Stimulated activated CD4-positive, alpha-beta T cell treated with anti-CD3 and anti-CD28 coated beads, Interleukin-15, amount 100 ng/mL, for 1 hour (primary cell): ENCODE measurements at regions not wholly inside any gene's neighbourhood (a gene's known extent, or its start where the extent isn't known, plus 50 kb on each side); places are given as distances from the start of the nearest gene placed in this dataset.

Experiments used
- DNase-seq, 2 donors: peaks; one replicate each; pipeline ENCODE4 v3.0.0-alpha.2; 2020; ENCODE audit warnings: low read depth in 1 of 2, low spot score in 1 of 2

DNA sequence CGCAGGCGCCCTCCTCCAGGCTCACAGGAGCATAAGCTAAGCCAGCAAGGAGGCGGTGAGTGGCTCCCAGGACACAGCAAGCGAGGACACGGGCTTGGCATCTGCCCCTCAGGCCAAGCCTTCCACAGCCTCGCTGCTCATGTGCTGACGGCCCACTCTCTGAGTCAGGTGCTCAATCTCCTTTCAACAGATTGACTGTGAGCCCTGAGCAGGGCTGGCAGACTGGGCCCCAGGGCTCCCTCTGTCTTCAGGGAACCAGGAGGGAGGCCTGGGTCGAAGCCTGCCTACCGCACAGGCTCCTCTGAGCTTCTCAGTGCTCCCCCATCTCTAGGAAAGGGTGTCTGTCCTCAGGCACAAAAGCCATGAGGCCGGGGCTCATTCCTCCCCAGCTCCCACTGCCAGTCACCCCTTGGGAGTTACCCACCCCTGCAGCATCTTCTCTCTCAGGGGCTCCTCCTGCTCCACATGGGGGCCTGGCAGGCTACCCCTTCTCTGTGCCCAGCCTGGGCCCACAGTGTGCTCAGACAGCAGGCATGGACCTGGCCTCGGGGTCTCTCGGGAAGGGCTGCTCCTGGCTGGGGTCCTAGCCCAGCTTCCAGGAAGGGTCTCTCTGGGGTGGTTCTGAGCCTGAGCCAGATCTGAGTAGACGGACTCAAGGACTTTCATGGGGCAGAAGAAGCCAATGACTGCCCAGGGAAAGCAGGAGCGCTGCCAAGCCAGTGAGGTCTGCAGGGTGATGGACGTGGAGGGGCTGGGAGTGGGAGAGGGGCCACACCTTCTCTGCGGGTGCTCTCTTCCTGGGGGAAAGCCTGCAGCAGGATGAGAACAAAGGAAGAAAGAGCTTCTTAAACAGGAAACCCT is 138.0 kb upstream of the GPC1 start:
- no peak for DNase-seq

DNA sequence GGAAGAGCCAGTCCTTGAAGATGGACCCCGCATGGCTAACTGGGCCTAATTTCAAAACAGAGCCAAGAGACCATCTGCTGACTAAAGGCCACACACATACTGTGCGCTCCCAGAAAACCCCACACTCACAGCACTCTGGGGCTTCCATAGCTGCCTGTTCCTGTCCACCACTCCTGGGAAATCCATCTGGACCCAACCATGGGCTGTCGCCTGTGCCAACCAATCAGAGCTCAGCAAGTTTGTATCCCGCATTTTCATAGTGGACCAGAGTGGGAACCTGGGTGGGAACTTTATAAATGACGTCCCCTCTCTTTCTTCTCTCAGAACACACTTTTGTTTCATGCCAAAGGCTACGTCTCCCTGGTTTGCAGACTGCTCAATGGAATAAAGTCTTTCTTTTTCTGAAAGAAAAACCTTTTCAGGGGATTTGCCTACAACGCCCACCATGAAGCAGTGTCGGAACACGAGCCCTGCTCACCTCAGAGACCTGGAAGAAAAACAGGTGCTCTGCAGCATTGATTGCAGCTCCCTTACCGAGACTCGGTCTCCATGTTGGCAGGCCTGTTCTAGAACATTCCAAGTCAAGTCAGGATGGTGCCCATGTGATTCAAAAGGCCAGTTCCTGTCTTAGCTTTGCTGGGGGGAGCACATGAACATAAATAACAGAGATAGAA is 137.2 kb upstream of the GPC1 start:
- DNase-seq, result no peak

DNA sequence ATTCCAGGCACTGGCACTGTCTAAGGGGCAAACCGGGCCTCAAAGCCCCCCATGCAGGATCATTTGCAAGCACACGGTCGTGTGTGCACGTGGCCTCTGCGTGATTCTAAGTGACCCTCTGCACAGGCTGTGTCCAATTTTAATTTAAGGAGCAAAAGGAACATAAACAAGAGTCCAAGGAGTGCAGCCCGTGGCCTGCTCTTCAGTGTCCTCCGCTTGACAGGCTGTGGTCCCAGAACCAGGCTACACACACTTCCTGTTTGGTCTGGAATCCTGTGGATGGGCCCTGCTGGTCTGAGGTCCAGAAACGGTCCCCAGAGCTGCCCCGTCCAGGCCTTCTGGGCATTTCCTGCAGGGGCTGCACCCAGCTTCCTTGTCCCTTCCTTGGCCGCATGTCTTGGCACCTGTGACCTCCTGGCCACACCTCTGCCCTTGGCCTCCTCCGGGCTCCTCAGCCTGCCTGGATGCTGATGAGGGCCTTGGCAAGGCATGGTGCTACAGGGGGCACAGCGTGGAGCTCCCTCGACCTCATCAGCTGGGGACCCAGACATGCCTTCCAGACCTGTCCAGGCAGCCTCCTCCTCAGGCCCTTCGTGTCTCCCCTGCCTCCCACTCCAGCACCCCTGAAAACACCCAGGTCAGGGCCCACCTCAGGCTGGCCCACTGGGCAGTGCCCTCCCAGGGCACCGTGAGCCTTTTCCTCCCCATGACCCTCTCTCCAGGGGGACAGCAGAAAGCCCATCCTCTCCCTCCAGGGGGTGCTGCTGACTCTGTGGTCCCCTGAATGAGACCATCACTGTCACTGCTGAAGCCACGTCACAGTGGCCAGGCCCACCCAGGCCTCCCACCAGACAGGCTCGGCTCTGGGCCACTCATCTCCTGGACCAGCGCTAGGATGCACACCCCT is 136.4 kb upstream of the GPC1 start:
- DNase-seq, result no peak

DNA sequence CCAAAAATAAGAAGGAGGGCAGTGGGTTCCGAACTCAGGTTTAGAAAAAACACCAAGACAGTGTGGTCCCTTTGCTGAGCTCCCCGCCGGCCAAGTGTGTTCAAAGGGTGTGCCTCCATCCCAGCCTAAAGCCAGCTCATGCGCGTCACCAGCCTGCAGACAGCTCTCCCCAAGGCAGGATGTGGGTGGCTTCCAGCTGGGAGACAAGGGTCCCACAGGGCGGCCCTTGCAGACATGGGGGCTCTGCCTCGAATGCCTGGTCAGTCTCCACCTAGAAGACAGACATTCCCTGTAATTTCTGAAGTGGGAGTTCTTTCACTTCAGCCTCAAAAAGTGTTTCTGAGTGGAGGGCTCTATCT is 135.8 kb upstream of the GPC1 start:
- no peak for DNase-seq

DNA sequence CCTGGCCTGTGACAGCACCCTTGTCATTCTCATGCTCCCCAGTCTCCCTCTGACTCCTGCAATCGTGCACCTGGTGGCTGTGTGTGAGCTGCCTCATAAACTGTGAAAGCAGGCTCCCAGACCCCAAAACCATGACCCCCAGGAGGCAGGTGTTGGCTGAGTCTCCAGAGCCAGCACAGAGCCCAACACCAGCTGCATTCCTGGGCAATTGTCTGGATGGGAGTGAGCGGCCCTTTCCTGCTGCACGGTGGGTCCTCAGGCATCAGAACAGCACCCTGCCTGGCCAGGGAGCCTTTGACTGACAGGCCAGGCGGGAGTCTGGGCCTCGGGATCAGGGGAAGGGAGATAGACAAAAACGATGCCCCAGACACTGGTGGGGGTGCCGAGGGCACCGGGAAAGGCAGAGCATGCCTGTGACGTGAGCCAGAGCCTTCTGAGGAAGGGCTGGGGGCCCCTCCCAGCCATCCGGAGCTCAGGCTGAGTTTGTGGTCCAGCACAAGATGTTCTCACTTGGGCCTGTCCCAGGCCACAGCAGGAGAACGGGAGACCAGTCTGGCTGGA is 135.1 kb upstream of the GPC1 start:
- no peak for DNase-seq

DNA sequence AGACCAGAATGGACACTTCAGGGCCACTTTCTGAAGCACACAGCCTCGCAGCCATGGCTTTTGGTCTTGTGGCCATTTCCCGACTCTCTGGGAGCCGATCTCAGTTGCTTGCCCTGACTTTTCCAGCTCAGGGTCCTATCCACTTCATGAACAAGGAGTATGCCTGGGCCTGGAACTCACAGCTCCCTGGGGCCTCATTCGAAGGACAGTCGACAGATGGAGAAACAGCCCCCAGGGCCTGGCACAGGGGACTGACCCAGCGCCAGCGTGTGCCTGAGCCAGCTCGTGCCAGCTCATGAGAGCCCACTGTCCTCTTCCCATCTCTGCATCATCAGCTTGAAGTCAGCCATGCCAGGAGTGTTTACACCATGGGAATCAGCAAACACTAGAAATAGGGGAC is 134.6 kb upstream of the GPC1 start:
- DNase-seq, result no peak

DNA sequence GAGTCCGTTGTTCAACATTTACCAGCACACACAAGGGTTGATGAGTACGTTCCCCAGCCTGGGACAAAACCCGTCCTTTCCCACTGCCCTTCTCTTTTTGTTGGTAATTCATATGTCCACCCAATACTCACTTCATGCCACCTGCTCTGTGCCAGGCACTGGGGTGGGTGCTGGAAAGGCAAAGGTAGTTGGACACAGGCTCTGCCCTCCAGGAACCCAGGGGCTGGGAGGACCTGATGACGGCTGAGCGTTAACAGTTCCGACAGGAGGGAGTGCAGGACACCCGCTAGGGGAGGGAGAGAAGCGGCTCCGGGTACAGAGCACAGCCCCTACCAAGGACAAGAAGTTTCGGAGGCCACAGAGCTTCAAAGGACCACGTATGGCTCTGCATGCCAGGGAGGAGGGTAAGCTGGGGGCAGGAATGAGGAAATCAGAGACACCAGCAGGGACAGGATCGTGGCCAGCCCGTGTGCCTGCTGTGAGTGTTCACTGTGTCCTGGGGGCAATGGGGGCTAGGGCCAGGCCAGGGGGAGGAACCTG is 134.1 kb upstream of the GPC1 start:
- DNase-seq, result no peak

DNA sequence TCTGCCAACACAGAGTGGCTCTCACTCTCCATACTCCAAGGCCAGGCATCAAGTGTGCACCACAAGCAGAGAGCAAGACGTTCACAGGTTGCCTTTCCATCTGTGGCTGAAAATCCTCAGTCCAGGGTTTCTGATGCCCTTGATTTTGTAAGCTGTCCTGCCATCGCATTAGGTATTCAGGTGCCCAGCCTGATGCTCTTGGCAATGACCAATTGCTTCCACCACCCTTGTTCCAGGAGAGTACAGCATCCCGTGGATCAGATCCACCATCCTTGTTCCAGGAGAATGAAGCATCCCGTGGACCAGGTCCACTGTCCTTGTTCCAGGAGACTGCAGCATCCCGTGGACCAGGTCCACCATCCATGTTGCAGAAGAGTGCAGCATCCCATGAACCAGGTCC is 133.4 kb upstream of the GPC1 start:
- no peak for DNase-seq

DNA sequence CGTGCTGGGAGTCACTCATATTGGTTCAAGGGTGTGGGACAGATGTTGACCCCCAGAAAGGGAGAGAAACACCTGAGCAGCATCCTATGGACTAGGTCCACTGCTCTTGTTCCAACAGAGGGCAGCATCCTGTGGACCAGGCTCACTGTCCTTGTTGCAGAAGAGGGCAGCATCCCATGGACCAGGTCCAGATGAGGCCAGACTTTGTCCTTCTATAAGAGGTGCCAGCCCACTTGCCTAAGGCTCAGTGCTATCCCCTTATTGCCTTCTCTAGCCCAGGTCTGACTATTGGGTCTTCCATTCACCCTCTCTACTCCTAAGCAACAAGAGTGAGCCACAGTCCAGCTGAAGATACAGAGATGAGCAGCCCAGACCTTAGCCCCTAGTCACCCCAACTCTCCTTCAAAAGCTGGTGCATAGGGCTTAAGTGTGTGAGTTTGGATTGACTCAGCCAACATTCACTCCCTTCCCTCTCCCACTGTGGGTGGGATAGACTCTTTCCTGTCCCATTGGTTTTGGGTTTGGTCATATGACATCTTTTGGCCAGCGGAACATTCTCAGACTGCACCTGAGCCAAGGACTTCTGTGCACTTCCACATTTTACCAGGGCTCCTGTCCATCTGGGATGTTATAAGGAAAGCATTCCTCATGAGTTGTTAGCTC is 132.4 kb upstream of the GPC1 start:
- DNase-seq, result no peak

DNA sequence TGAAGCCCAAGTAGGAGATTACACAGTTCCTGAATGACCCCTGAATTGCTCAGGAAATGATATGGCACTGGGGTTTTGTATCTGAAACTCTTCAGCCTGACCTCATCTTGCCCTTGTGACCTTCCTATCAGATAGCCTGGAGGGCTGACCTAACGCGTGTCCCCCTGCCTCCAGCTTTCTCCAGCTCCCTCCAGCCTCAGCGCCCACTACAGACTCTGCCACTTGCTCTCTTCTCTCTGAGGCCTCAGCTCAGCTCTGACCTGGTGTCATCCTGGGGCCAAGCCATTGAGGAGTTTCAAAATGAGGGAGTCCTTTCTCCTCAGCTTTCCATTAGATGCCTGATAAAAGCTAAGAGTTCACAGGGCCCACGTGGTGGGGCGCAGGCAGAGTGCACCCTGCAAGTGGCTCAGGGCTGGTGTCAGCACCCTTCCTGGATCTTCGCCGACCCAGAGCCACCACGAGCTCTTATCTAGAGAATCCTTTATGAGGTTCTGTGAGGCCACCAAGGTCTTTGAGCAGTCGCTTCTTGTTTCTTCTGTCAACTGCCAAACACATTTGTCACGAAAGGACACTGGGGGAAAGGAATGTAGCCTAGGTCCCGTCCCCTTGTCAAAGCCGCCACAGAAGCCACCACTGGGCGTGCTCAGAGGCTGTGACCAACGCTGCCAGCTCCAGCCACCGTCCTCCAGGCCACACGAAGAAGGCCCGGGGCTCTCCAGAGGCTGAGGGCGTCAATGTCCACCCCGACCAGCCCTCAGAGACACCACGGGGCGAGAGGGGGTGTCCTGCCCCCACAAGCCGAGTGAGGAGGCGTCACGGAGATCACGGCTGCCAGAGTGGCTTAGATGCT is 131.3 kb upstream of the GPC1 start:
- no peak for DNase-seq

DNA sequence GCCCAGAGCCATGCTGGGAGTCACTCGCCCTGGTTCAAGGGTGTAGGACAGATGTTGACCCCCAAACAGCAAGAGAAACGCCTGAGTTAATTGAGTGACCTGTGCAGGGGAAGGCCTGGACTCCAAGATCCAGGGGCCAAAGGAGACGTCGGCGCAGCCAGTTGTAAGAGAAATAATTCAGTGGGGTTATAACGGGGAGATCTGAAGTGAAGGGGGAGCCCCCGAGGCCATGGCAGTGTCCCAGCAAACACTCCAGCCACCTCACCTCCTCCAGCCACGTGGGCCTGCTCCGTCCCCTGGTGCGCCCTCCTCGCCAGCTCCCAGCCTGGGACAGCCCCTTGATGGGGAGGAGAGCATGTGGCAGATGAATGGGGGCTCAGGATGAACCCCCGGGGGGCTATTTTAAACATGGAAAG is 130.7 kb upstream of the GPC1 start:
- no peak for DNase-seq

DNA sequence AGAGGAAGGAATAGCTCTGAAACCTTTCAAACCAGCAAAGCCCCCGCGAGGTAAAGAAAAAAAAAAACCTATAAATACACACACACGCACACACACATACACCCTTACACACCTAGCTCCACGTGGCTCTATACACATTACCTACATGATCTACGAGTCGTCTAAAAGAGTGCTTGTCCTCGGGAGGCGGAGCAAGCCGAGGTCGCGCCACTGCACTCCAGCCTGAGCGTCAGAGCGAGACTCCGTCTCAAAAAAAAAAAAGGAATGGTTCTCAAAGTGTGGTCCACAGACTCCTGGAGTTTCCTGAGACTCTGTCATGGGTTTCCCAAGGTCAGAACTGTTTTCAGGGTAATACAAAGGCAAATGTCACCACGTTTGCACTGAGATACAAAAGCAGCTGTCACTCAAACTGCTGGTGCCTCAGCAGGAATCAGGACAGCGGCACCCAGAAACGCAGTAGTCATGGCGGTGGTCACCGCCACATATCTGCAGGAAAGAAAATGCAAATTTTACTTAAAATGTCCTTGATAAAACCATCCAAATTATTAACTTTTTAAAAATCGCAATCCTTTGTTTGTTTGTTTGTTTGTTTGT is 130.0 kb upstream of the GPC1 start:
- no peak for DNase-seq

DNA sequence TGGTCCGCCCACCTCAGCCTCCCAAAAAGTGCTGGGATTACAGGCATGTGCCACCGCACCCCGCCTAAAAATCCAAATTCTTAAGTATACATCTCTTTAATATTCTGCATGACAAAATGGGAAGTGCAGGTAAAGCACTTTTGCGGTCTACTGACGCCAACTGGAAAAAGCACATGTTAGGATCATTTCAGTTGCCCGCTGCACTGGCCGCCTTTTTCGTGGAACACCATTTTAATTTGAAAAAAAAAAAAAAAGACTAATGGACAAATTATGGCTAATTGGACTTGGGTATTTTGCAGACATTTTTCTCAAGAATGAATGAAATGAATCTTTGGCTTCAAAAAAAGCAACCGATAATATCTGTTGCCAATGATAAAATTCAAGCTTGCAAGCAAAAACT is 129.3 kb upstream of the GPC1 start:
- DNase-seq, result no peak

DNA sequence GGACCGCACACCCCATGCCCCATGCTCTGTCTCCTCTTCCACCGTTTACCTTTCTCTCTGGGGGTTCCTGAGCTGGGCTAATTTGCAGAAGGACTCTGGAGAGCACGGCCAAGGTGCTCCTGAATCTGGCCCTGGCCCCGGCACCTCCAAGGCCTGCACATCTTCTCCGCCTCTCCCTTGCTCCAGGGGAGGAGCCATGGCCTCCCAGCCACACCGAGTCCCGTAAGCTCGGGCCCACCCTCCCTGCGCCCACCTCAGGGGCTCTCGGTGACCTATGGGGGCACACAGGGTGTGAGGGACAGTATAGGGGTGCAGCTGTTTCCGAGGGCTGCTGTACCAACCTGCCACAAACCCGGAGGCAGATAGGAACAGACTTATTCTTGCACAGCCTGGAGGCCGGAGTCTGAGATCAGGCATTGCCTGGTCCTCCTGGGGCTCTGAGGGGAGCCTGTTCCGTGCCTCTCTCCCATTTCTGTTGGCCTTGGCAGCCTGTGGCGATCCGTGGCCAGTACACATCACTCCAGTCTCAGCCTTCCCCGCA is 127.3 kb upstream of the GPC1 start:
- DNase-seq, result no peak

DNA sequence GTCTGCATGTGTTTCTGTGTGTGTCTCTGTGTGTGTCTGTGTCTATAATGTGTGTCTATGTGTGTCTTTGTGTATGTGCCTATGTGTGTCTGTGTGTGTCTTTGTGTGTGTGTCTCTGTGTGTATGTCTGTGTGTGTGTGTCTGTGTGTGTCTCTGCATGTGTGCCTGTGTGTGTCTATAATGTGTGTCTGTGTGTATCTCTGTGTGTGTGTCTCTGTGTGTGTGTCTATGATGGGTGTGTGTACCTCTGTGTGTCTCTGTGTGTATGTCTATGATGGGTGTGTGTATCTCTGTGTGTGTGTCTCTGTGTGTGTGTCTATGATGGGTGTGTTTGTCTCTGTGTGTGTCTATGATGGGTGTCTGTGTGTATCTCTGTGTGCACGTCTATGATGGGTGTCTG is 126.2 kb upstream of the GPC1 start:
- no peak for DNase-seq

DNA sequence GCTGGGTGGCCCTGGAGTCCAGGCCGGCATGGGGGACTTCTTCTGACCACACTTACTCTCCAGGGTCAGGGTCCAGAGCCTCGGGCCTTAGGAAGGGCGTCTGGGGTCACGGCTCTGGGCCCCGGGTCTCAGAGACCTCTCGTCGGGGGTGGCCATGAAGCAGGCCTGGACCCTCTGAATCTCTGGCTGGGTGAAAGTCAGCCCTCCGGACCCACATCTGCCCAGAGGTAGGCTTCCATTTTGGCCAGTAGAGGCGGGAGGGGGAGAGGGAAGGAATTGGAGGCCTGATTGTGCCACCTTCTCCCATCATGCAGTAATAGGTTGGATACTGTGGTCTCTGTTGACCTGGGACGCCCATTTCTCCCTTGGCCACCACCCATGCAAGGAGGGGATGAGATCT is 125.3 kb upstream of the GPC1 start:
- no peak for DNase-seq

DNA sequence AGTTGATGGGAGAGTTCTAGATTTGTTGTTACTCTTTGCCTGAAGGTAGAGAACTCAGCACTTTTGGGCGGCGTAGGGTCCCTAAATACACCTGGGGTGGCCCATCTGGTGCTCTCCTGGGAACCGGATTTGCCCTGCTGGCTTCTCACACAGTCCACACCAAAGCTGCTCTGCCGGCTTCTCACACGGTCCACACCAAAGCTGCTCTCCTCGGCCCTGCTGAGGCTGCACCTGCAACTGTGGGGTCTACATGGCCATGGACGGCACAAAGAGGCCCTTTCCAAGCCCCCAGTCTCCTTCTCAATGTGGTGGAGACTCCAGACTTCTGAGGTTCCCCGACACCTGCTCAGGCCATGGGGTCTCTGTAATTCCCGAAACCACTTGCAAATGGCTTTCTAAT is 124.8 kb upstream of the GPC1 start:
- no peak for DNase-seq

DNA sequence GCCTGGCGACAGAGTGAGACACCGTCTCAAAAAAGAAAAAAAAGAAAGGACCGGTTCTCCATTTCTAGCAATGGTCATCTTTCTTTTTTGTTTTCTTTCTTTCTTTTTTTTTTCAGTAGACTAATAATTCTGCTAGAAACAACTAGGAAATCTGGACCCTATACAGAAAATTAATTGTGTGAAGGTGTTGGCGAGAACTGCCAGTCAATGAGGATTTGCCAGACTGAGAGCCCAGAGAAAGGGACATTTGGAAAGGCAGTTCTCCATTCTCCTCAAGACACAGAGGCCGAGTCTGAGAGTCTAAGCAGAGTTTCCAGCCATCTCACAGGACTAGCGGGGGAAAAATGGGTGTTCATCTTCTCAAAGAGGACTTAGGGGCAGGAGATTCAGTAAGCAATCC is 123.6 kb upstream of the GPC1 start:
- DNase-seq, result no peak

DNA sequence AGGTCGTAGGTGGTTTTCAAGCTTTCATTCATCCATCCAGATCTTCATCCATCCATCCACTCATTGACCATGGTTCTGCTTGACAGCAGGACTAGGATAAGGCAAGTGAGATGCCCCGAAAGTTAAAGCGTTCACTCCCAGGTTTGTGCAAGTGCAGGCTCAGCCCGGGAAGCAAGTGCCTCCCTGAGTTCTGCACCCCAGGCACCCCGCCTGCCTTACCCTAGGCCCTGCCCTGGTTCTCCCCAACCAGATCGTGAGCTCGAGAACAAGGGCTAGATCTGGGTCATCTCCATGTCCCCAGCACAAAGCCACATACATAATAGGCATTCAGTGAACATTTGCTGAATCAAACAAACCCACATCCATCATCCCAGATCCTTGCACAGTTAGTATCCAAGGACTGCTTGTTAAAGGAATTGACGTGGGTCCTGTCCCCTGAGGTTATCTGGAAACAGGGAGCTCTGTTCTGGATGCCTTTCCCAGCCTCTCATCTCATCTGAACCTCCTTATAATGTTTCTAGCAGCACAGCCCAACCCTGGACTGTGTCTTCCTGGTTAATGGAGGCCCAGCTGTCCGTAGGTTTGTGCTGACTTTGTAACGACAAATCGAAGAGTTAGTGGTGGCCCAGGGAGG is 116.1 kb upstream of the GPC1 start:
- DNase-seq, result no peak
